Skeletal muscle cell (primary cell): ENCODE measurements at regions not wholly inside any gene's neighbourhood (a gene's known extent, or its start where the extent isn't known, plus 50 kb on each side); places are given as distances from the start of the nearest gene placed in this dataset.
"Not testable (repeated sequence)": the region's sequence is repeated elsewhere in the genome, so short reads cannot be mapped to it uniquely, and the experiment has no call there.

Source experiments
- DNase-seq: peaks from one replicate; pipeline ENCODE4 v3.0.0-alpha.2; 2010; ENCODE audit warnings: low read depth
- H3K4me3 ChIP-seq: 2 replicates; pipeline ENCODE4 v1.5.1; 2011; ENCODE audit warnings: low read depth, mild to moderate bottlenecking, control low read depth, low read length, moderate library complexity

DNA sequence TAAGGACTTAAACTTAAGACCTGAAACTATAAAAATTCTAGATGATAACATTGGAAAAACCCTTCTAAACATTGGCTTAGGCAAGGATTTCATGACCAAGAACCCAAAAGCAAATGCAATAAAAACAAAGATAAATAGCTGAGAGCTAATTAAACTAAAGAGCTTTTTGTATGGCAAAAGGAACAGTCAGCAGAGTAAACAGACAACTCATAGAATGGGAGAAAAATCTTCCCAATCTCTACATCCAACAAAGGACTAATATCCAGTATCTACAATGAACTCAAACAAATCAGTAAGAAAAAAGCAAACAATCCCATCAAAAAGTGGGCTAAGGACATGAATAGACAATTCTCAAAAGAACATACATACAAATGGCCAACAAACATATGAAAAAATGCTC, 316.1 kb downstream of the HGF start:
- H3K4me3 ChIP-seq, result not testable (repeated sequence)

DNA sequence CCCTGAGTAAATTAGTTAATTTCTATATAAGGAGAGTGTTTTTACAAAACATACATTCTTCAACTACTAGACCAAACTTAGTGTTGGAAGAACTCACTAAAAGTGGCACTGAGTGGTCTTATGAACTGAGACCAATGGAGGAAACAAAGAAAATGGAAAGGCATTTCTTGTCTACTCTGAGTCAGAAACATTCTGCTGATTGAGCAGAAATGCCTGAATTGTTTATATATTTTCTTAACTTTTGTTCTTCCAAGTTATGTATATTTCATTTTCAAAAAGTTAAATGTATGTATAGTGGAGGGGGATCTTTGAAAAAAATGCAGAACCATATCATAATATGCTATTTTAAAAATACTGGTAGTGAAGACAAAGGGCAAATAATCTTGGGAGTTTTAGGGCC, 320.7 kb downstream of the HGF start:
- DNase-seq, result no peak
- no peak overlapping the region for H3K4me3 ChIP-seq

More for the DNA sequence above, 316.1 kb downstream of the HGF start:
- DNase-seq, result not testable (repeated sequence)

DNA sequence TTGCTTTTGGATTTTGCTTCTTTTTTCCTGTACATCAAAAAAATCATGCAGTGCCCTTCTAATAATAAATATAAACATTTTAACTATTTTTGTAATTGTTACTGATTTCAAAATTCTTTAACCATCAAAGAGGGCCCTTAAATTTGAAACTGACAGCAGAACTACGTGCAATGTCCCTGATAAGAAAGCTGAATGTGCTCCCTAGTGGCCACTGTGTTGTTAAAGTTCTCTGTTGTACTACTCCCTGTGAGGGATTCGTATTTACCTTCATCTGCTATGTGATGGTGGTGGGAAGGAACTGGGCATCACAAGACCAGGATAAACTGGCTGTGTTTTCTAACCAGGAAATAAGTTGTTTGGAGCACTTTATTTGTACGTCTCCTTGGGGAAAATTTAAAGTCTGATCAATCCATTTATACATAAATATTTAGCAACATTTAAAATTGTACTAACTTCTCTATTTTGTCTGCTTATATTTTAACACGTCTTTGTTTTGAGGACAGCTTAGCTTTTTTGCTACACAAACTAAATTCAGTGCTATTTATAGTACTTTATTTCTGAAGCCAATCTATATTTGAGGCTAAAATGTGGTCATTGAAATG, 322.4 kb downstream of the HGF start:
- no peak for DNase-seq
- H3K4me3 ChIP-seq, result no peak overlapping the region

DNA sequence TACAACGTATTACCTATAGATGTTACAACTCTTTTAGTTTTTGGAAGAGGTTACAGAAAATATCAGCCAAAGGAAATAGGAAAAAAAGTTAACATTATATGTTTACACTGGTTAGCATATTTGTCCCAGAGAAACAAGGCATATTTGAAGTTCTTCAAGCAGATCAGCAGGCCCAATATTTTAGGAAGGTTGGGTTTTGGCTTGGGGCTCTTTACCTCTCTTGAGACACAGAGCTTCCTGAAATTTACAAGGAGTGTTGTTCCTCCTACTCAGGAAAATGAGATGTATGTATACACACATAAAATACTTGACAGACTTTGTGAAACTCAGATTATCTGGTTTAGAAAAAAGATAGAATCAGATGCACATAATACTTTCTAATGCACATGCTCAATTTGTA, 323.6 kb downstream of the HGF start:
- no peak for DNase-seq
- H3K4me3 ChIP-seq, result no peak overlapping the region

DNA sequence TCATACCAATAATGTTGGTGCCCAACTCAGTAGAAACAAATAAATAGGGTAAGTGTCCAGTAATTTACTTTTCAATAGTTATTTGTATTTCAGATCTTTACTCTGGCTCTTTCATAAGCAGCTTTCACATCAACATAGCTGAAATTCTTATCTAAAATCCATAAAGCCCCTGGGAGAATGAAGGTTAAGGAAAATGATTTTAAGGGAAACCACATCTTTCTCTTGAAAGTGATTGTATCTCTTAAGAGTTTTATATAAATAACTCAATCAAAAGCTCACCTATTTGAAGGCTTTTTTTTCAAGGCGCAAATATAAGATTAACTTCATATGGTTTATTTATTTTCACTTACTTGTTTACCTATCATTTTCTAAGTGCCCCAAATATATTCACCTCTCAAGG, 324.4 kb downstream of the HGF start:
- H3K4me3 ChIP-seq, result no peak overlapping the region
- no peak for DNase-seq

DNA sequence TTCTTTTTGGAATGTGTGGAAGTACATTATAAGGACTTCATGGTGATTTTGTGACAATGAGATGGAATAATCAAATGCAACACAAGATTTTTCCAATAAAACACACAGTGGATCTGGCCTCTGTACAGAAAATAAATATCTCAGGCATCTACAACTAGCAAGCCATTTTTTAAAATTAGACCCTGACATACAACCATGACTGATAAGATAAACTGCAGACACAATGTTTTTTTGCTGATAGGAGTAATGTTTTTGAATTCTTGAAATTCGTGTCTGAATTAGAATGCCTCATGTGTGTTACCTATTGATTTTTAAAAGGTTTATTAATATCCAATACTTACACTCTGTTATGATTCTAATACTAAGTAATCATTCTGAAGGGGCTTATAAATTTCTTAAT, 328.1 kb downstream of the HGF start:
- no peak overlapping the region for H3K4me3 ChIP-seq
- DNase-seq, result no peak

DNA sequence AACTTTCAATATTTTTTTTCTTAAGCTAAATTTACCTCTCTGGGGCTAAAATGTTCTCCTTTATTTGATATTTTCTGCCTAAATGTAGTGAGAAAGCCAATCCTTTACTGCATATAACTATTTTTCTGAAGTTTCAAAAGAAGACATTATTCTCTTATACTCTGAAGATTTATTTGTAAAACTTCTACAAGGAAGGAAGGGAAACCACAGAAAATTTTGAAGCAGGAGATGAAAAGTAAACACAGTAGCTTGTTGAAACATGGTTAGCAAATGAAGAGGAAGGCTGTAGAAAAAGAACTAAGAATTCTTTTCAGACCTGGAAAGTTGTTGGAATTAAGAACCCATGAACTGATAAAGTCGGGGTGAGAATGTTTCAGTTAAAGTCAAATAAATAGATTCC, 330.3 kb downstream of the HGF start:
- no peak for DNase-seq
- H3K4me3 ChIP-seq, result no peak overlapping the region

DNA sequence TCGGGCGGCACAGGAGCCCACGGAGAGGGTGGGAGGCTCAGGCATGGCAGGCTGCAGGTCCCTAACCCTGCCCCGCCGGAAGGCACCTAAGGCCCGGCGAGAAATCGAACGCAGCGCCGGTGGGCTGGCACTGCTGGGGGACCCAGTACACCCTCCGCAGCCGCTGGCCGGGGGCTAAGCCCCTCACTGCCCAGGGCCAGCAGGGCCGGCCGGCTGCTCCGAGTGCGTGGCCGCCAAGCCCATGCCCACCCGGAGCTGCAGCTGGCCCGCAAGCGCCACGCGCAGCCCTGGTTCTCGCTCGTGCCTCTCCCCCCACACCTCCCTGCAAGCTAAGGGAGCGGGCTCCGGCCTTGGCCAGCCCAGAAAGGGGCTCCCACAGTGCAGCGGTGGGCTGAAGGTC, 332.7 kb downstream of the HGF start:
- not testable (repeated sequence) for DNase-seq, H3K4me3 ChIP-seq

DNA sequence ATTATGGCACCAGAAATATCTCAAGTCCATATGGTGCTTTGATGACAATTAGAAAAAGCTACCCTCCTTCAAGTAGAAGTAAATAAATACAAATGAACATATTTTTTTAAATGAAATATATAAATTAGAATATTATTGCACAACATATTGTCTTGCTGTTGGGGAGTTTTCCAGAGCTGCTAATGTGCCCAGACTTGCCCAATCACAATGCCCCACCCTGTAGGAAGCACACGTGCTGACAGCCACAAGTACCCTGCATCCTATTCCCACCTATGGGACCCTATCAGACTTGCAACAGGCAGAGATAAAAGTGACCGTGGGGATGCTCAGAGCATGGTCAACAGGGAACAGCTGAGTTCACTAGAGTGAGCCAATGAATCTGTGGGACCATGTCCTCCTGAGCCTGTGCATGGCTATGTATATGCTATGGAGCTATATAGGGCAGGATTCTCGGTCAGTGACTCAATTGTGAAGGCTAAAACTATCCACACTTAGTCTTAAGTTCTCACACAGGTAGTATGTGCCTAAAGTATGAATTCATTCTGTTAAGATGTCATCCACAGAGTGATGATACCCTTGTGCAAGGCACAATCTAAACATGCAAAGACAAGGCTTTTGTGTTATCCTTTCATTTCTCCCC, 336.0 kb downstream of the HGF start:
- DNase-seq, result no peak
- no peak overlapping the region for H3K4me3 ChIP-seq

DNA sequence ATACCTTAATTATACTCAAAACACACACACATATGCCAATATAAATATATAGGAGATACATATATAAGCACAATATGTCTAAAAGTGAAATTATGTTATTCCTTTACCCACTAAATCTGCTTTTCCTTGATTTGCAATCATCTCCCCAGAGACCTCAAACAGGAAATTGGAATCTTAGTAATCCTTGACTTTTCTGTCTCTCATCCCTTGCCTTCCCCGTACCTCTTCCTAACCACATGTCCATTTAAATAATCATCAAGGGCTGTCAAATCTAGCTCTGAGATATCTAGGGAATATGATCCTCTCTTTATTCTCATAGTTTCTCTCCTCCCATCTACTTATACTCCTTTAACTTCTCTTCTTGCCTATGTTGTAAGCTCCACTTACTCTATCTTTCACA, 336.6 kb downstream of the HGF start:
- peak; percentile 17 for DNase-seq
- H3K4me3 ChIP-seq, result no peak overlapping the region

DNA sequence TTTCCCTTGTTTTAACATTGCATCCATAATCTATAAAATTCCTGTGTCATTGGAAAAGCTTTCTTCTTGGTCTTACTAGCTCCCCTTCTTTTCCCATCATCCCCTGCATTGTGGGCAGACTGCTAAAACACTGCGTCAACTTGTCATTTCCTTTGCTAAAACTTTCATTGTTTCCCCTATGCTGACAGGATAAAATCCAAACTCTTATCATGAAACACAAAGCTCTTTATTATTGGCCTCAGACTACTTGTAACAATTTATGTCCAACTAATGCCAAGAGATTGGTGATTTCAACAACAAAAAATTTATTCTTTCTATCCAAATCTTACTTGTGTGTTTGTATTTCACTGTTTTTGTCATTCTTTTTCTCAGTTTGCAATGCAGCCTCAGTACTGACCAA, 339.1 kb downstream of the HGF start:
- no peak for DNase-seq
- H3K4me3 ChIP-seq, result no peak overlapping the region

DNA sequence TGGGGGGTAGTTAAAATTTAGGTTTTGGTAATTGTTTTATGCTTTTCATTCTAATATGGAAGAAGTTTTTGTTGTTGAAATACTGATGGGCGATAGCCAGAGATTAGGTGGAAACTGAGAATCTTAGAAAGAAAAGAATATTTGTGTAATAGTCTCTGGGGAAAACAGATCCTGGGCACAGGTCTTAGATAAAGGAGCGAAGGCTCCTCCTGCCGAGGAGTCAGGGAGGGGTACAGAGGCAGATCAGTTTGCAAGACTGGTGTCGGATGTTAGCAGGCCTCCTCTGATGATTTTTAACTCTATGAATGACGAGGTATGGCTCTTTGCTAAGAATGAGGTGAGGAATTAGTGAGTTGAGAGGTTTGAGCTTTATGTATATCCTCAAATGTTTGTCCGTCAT, 339.7 kb downstream of the HGF start:
- DNase-seq, result no peak

DNA sequence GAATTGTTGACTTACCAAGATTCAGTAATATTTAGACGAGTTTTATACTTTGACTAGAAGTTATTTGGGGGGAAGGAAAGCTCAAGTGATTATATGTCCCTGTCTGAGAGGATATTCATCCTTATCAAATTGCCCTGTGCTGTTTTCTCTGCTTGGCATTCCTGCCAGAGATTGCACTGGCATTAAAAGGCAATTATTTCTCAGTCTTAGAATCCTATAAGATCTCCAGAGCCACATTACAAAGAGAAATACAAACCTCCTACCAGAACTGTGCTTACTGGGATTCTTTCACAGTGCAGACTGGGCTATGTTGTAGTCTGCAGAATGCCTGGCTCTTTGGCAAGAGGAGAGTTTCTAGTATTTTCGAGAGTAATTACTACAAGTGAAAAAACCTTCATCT, 342.4 kb downstream of the HGF start:
- DNase-seq, result no peak
- no peak overlapping the region for H3K4me3 ChIP-seq

More for the DNA sequence above, 339.7 kb downstream of the HGF start:
- no peak overlapping the region for H3K4me3 ChIP-seq

DNA sequence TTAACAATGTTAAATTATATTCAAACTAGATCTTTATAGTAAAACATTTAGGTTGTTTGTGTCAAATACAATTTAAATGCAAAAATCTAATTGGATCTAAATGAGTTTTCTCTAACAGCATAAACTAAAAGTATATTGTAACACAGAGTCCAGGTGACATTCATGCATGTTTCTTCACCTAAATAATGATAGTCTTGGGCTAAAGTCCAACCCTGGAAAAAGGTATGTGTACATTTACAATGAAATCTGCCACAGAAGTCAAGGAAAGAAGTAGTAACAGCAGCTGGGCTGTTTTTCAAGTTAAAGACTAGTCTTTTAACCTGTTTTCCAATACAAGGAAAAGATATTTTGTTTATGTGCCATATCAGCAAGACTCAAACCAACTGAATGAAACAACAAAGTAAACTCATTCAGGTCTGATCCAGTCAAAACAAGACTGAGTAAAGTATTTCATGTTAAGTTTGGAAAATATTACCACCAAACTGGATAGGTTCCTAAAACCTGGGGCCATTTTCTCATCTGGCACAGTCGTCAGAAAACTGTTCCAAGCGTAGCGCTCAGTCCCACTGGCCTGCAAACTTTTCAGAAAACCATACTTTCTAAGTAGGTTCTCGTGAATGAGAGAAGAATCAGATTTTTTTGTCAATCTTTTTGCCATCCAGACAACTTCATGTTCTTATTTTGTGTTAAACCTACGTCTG, 349.2 kb downstream of the HGF start:
- no peak for DNase-seq
- H3K4me3 ChIP-seq, result no peak overlapping the region

DNA sequence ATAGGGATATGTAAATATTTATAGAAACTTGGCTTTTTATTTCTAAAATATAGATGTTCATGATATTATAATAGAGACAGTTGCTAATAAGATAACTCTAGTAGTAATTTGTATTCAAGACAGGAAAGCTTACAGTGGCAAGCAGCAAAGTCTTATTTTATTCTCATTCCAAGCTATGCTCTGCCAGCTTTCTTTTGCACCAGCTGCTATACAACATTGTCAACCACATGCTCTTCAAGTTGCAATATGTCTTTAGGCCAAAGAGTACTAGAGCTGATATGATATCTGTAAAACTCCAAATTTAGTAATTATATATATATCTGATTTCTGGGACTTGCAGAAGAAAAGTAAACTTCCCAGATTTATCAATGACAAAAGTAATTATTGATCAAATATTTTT, 350.1 kb downstream of the HGF start:
- H3K4me3 ChIP-seq, result no peak overlapping the region
- DNase-seq, result no peak

DNA sequence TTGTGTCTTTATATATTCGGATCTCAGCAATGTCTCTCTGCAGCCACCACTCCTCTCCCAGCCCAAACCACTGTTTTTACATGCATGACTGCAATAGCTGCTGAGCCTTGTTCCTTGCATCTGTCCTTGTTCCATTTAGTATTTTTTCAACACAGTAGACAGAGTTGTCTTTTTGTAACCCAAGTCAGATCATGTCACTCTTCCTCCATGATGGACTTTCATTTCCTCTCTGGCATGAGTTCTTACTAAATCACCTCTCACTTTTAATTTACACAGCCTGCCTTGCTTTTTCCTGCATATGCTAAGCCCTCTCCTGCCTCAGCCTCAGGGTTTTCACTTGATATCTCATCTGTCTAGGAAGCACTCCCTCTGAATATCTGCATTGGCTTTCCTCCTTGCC, 353.2 kb downstream of the HGF start:
- no peak overlapping the region for H3K4me3 ChIP-seq
- DNase-seq, result no peak

DNA sequence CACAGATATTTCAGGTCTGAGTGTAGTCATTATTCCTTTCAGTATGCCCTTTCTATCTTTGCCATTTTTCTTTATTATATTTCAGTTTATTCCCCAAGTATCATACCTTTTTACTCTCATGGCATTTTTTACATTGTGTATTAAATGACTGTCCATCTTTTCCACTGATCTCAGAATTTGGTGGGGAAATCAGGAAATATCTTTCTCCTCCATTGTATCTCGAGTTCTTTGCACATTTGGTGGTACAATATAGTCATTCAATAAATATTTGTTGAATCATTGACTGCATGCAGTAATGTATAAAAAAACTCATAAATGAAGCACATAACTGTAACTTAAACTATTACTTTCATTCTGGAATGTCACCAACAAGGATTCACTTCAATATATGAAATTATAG, 354.7 kb downstream of the HGF start:
- H3K4me3 ChIP-seq, result no peak overlapping the region
- DNase-seq, result no peak

DNA sequence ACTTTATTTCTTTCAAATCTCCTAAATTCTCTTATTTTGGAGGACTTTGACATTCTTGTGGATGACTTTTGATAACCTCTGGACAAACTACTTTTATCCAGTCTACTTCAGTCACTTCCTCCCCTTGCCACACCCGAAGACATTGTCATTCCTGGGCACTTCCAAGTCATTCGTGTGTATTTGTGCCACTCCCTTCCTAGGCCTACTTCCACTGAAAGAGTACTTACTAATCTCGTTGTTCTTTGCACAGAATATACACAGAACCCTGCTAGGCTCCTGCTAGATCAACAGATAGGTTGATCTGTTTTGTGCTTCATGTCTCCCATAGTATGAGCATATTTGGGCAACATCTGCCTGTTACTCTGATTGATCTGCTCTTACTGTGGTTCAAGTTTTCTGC, 355.4 kb downstream of the HGF start:
- no peak overlapping the region for H3K4me3 ChIP-seq
- no peak for DNase-seq

DNA sequence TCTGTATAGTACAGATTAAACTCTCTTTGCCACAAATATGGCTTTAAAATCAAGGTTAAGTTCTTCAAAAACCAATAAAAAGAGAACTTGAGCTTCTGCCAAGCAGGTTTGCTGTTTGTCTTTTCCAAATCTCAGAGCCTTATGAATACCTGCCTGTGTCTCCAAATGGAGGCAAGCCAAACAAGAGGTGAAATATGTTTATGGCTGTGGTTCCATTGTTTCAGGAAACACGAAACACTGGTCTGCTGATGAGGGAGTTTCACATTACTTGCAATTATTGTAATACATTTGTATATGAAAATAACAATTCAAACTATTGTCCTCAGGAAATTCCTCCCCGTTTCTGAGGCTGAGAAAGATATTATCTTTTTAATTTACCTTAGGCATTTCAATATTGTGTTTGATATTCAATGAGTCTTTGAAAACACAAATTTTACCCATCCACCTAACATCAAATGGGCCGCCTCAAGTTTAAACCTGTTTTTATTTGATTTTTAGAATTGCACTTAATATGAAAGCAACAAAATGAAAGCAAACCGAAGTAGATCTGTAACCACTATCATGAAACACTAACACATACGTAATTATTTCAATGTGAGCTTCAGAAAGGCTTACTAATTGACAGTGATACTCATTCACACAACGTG, 359.3 kb downstream of the HGF start:
- DNase-seq, result no peak
- no peak overlapping the region for H3K4me3 ChIP-seq

DNA sequence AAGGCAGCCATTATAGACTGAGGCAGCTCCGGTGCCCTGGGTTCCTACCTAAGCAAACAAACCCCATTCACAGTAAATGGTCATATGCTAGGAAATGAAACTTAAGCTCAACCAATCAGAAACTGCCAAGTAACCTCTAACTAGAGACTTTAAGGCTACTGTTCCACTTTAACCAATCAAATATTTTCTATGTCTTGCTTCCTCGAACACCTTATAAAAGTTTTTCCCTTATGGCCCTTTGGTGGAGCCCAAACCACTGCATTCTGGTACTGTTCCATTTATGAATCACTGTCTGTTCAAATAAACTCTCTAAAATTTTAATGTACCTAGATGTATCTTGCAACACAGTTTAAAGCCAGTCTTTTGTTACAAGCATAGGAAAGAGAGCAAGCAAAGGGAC, 361.1 kb downstream of the HGF start:
- H3K4me3 ChIP-seq, result no peak overlapping the region
- DNase-seq, result no peak

DNA sequence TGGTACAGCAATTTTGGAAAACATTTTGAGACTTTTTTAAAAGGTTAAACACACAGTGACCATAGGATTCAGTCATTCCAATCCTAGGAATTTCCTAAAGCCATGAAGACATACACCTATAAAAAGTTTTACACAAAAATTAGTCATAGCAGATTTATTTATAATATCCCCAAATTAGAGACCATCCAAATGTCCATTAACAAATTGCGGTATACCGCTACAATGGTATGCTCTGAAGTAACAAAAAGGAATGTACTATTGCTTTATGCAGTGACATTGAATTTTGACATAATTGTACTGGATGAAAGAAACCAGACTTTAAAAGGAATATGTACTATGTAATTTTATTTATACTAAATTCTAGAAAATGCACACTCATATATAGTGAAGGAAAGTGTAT, 362.8 kb downstream of the HGF start:
- no peak for DNase-seq
- no peak overlapping the region for H3K4me3 ChIP-seq
